Activated naive CD4-positive, alpha-beta T cell treated with anti-CD3 and anti-CD28 coated beads, Interleukin-2, amount 50 U/mL, for 72 hours (primary cell): ENCODE measurements at regions not wholly inside any gene's neighbourhood (a gene's known extent, or its start where the extent isn't known, plus 50 kb on each side); places are given as distances from the start of the nearest gene placed in this dataset.
"Not testable (repeated sequence)": the region's sequence is repeated elsewhere in the genome, so short reads cannot be mapped to it uniquely, and the experiment has no call there.

Experiments used
- ATAC-seq, 2 donors: fragments of 150-1000 bp; cut with Tn5 transposase; 2 replicates each; pipeline ENCODE4 v1.10.0; 2021; ENCODE audit warnings: mild to moderate bottlenecking in 2 of 2, moderate library complexity in 2 of 2
- DNase-seq, 2 donors: peaks; one replicate each; pipeline ENCODE4 v3.0.0; 2021 to 2022; ENCODE audit warnings: low spot score in 2 of 2
- H3K27ac Mint-ChIP-seq, 2 donors: one replicate each; pipeline ENCODE4 v1.8.0; 2022; ENCODE audit warnings: mild to moderate bottlenecking in 2 of 2, mixed read lengths in 2 of 2
- H3K36me3 Mint-ChIP-seq, 2 donors: one replicate each; pipeline ENCODE4 v1.8.0; 2022; ENCODE audit warnings: mixed read lengths in 2 of 2
- H3K9me3 Mint-ChIP-seq, 2 donors: one replicate each; pipeline ENCODE4 v1.8.0; 2022; ENCODE audit warnings: mixed read lengths in 2 of 2

DNA sequence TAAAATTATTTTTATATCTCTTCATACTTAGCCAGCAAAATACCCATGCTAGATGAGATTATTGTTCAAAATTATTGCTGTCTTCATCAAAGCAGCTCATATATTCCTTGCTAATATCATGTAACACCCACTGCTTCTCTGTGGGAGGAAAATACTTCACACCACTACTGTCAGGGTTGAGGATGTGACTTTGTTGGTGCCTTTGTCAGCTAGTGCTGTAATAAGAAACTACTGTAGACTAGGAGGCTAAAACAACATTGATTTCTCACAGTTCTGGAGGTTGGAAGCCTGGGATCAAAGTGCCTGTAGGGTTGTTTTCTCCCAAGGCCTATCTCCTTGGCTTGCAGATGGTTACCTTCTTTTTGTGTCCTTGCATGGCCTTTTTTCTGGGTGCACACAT, 475.2 kb upstream of the ZNF337 start:
- ATAC-seq, DNase-seq, H3K36me3 Mint-ChIP-seq, H3K27ac Mint-ChIP-seq, H3K9me3 Mint-ChIP-seq: not testable (repeated sequence)

DNA sequence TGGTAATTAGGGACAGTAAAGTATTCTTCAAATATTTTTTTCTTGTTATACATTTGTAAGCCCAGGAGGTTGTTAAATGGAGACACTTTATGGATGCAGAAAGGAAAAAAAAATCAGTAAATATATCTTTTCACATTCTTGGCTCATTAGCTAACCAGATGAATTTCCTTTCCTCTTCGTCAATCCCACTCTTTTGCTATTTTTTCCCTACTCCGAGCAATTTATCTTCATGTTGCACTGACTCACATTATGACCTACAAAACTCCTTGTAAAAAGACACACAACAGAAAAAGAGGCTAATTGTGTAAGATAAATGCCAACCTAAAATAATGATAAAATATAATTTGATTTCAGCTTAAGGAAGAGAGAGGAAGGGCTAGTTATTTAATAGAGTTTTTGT, 472.9 kb upstream of the ZNF337 start:
- ATAC-seq (no peak), DNase-seq (no peak)
- H3K36me3 Mint-ChIP-seq, result no peaks in the 10 kb centered on the region
- no peak overlapping the region for H3K27ac Mint-ChIP-seq
- H3K9me3 Mint-ChIP-seq, result no peaks in the 10 kb centered on the region

- no peaks in the 10 kb centered on the region for H3K9me3 Mint-ChIP-seq
- H3K36me3 Mint-ChIP-seq, result no peaks in the 10 kb centered on the region
- no peak overlapping the region for H3K27ac Mint-ChIP-seq
- DNase-seq (no peak), ATAC-seq (no peak)
These were observed 470.8 kb upstream of the ZNF337 start for GRCh38 chr20:26167499-26167898.

GRCh38 chr20:26163890-26164289, 467.2 kb upstream of the ZNF337 start:
- DNase-seq, result no peak
- H3K9me3 Mint-ChIP-seq, result no peaks in the 10 kb centered on the region
- no peak for ATAC-seq
- H3K36me3 Mint-ChIP-seq, result no peaks in the 10 kb centered on the region
- H3K27ac Mint-ChIP-seq, result no peak overlapping the region

- ATAC-seq, H3K9me3 Mint-ChIP-seq, H3K36me3 Mint-ChIP-seq, DNase-seq, H3K27ac Mint-ChIP-seq: not testable (repeated sequence)
These were observed 466.5 kb upstream of the ZNF337 start for GRCh38 chr20:26163151-26163550.

GRCh38 chr20:26161741-26162140, 465.1 kb upstream of the ZNF337 start:
- H3K36me3 Mint-ChIP-seq, DNase-seq, H3K27ac Mint-ChIP-seq, ATAC-seq, H3K9me3 Mint-ChIP-seq: not testable (repeated sequence)

DNA sequence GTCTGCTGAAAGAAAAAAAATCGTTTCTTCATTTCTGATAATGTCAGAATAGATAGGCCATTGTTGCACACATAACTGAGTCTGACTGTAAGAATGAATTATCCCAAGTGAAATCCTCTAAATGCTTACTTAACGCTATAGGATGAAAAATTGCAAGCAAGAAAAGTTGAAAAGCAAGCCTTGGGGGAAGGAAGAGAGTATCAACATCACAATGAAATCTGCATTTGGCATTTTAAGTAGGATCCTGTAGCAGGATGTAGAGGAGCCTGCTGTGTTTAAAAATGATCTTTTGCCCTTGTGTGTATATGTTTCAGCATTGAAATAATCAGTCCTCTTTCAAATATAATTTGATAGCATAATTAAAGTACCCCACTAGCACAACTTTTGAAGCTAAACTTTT, 464.3 kb upstream of the ZNF337 start:
- H3K27ac Mint-ChIP-seq, H3K36me3 Mint-ChIP-seq, H3K9me3 Mint-ChIP-seq, ATAC-seq, DNase-seq: not testable (repeated sequence)

DNA sequence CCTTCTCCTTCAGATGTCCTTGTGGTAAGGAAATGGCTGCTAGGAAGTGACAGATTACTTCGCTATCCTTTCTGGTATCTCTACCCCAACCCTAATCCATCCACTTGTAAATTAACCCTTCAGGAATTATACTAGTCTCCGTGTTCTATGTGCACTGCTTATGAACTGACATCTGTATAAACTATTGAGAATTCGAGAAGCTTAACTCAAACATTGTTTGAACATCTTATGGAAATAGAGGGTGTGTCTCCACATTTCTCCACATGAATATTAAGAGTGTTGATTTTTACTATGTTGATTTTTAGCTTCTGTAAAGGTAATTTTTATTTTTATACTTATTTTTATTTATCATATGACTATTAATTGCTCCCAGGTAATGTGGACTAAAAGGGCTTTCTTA, 457.6 kb upstream of the ZNF337 start:
- DNase-seq (no peak), ATAC-seq (no peak)
- peaks cover 0 to 4% of the 10 kb centered on the region in 2 donors for H3K36me3 Mint-ChIP-seq
- H3K27ac Mint-ChIP-seq, result no peak overlapping the region
- peaks cover 0 to 4% of the 10 kb centered on the region in 2 donors for H3K9me3 Mint-ChIP-seq

- ATAC-seq, result no peak
- no peak for DNase-seq
- Mint-ChIP-seq H3K9me3 (no peaks in the 10 kb centered on the region), H3K36me3 (no peaks in the 10 kb centered on the region), H3K27ac (no peak overlapping the region)
These were observed 438.9 kb upstream of the ZNF337 start for GRCh38 chr20:26135325-26136110.

DNA sequence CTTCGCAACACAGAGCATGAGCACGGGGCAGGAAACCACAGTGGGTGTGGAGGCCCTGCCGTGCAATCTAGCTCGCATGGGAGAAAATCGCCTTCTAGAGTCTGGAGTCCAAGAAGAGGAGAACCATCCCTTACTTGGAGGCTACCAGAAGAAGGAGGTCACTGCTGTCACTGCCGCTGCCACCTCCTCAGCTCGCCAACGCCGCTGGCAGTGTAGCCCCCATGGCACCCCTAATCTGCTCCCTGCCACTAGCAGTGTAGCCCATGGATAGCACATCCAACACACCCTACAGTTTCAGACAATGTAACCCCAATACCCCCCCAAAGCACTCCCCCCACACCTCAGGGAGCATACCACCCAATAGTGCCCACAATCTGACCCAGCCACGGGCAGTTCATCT, 438.0 kb upstream of the ZNF337 start:
- Mint-ChIP-seq H3K36me3 (no peaks in the 10 kb centered on the region), H3K27ac (no peak overlapping the region), H3K9me3 (no peaks in the 10 kb centered on the region)
- DNase-seq (no peak), ATAC-seq (no peak)

GRCh38 chr20:26133794-26134193, 437.1 kb upstream of the ZNF337 start:
- not testable (repeated sequence) for DNase-seq, H3K9me3 Mint-ChIP-seq, ATAC-seq, H3K27ac Mint-ChIP-seq, H3K36me3 Mint-ChIP-seq

DNA sequence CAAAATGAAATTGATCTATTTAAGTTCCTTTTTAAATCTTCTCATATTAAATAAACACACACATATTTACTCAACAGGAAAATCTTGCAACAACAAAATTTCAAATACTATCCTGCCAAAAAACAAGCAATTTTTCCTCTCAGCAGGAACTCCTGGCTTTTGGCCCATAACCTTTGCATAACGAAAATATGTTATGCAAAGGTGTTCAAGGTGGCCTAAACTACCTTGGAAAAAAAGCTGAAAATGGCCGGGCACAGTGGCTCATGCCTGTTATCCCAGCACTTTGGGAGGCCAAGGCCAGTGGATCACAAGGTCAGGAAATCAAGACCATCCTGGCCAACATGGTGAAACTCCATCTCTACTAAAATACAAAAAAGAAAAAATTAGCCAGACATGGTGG, 424.3 kb upstream of the ZNF337 start:
- DNase-seq, H3K36me3 Mint-ChIP-seq, H3K27ac Mint-ChIP-seq, ATAC-seq, H3K9me3 Mint-ChIP-seq: not testable (repeated sequence)

DNA sequence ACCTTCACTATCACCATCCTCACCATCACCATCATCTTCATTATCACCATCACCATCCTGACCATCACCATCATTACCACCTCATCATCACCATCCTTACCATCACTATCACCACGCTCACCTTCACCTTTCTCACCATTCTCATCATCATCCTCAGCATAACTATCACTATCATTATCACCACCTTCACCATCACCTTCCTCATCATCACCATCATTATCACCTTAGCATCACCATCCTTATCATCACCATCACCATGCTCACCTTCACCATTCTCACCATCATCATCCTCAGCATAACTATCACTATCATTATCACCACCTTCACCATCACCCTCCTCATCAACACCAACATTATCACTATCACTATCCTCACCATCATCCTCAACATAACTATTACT, 397.8 kb upstream of the ZNF337 start:
- H3K36me3 Mint-ChIP-seq, DNase-seq, H3K9me3 Mint-ChIP-seq, H3K27ac Mint-ChIP-seq, ATAC-seq: not testable (repeated sequence)

- ATAC-seq, H3K9me3 Mint-ChIP-seq, DNase-seq, H3K36me3 Mint-ChIP-seq: not testable (repeated sequence)
- peak overlapping the region in 1 of 2 donors; percentile 62 for H3K27ac Mint-ChIP-seq
These were observed 395.3 kb upstream of the ZNF337 start for GRCh38 chr20:26091921-26092320.

DNA sequence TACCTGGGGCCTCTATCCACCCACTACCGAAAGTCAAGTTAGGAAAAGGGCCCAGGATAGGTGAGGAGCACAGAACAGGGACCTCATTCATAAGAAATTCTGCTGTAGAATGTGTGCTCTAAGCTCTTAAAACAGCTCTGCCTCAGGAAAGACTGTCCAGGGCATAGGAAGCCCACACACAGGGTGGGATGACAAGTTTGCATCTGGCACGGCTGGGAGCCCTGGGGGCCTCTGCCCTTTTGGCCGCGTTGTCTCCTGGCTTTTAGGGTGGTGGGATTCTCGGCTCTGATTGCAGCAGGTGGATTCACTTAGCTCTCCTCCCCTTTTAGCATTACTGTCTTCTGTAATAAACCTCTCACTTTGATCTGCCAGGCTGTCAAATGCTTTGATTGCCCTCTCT, 389.5 kb upstream of the ZNF337 start:
- not testable (repeated sequence) for DNase-seq, H3K36me3 Mint-ChIP-seq, H3K27ac Mint-ChIP-seq, H3K9me3 Mint-ChIP-seq, ATAC-seq

DNA sequence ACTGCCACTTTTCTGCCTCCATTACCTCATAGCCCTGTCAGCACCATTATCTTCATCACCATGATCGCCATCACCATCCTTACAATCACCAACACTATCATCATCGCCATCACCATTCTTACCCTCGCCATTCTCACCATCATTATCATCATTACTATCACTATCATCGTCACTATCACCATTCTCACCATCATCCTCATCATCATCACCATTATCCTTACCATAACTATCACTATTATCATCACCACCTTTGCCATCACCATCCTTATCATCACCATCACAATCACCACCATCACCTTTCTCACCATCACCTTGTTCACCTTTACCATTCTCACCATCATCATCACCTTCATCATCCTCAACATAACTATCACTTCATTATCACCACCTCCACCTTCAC, 377.3 kb upstream of the ZNF337 start:
- not testable (repeated sequence) for ATAC-seq, H3K27ac Mint-ChIP-seq, H3K36me3 Mint-ChIP-seq, DNase-seq, H3K9me3 Mint-ChIP-seq

GRCh38 chr20:26059324-26059723, 362.7 kb upstream of the ZNF337 start:
- not testable (repeated sequence) for ATAC-seq, H3K27ac Mint-ChIP-seq, H3K36me3 Mint-ChIP-seq, H3K9me3 Mint-ChIP-seq, DNase-seq

GRCh38 chr20:26058446-26058845, 361.8 kb upstream of the ZNF337 start:
- not testable (repeated sequence) for H3K36me3 Mint-ChIP-seq, DNase-seq, ATAC-seq, H3K9me3 Mint-ChIP-seq, H3K27ac Mint-ChIP-seq
